Nephron progenitor cell (in vitro differentiated cells): ENCODE measurements at regions not wholly inside any gene's neighbourhood (a gene's known extent, or its start where the extent isn't known, plus 50 kb on each side); places are given as distances from the start of the nearest gene placed in this dataset.

ENCODE experiments used
- DNase-seq: peaks from one replicate; pipeline ENCODE4 v3.0.0; 2021
- H3K27ac Mint-ChIP-seq: 2 replicates; pipeline ENCODE4 v1.8.0; 2021; ENCODE audit warnings: mild to moderate bottlenecking, moderate library complexity, mixed read lengths
- H3K27me3 Mint-ChIP-seq: 2 replicates; pipeline ENCODE4 v1.8.0; 2021; ENCODE audit warnings: mild to moderate bottlenecking, low read depth, mixed read lengths; ENCODE audit not compliant: poor library complexity
- H3K36me3 Mint-ChIP-seq: 2 replicates; pipeline ENCODE4 v1.8.0; 2021; ENCODE audit warnings: low read depth, mixed read lengths
- H3K4me1 Mint-ChIP-seq: 2 replicates; pipeline ENCODE4 v1.8.0; 2021; ENCODE audit warnings: mixed read lengths
- H3K4me3 Mint-ChIP-seq: 2 replicates; pipeline ENCODE4 v1.8.0; 2021; ENCODE audit warnings: mild to moderate bottlenecking, moderate library complexity, mixed read lengths
- H3K9me3 Mint-ChIP-seq: 2 replicates; pipeline ENCODE4 v1.8.0; 2021; ENCODE audit warnings: mild to moderate bottlenecking, moderate library complexity, mixed read lengths
- CTCF ChIP-seq: fragments of 200-600 bp; sonication (generic); IDR thresholded peaks from 2 replicates; pipeline ENCODE4 v1.5.0; 2021; ENCODE audit warnings: antibody characterized with exemption

- H3K27ac Mint-ChIP-seq: no peak overlapping the region
Measured at GRCh38 chr5:57094753-57095683, 78.8 kb upstream of the GPBP1 start.

DNA sequence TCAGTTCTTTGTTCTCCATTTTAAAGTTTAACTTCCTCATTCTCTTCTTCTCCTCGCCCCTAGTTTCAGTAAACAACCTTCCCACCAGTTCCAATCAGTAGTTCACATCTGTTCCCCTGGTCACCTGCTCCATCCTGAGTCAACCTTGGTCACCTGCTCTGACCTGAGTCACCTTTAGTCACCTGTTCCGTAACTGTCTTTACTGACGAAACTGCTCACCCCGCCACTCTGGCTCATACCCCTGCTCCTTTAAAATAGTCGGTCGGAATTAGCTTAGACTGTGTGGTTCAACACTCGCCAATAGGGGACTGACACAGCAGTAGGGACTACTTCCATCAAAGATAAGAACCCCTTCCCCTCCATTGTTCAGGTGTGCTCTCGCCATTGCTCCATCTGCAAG is 76.3 kb upstream of the GPBP1 start:
- no peak for TF ChIP-seq CTCF
- Mint-ChIP-seq H3K4me3 (no peak overlapping the region), H3K27ac (no peak overlapping the region), H3K36me3 (no peaks in the 10 kb centered on the region), H3K27me3 (peaks cover 7% of the 10 kb centered on the region), H3K9me3 (peaks cover 22% of the 10 kb centered on the region), H3K4me1 (no peaks in the 10 kb centered on the region)
- DNase-seq: no peak

More at GRCh38 chr5:57094753-57095683, 78.8 kb upstream of the GPBP1 start:
- no peaks in the 10 kb centered on the region for H3K36me3 Mint-ChIP-seq
- peaks cover 2% of the 10 kb centered on the region for H3K27me3 Mint-ChIP-seq
- H3K9me3 Mint-ChIP-seq: peaks cover 19% of the 10 kb centered on the region
- H3K4me3 Mint-ChIP-seq: no peak overlapping the region
- no peak for TF ChIP-seq CTCF
- H3K4me1 Mint-ChIP-seq: no peaks in the 10 kb centered on the region
- no peak for DNase-seq

GRCh38 chr5:57102189-57102904 is 71.5 kb upstream of the GPBP1 start:
- Mint-ChIP-seq H3K4me1 (no peaks in the 10 kb centered on the region), H3K9me3 (peaks cover 22% of the 10 kb centered on the region), H3K27ac (no peak overlapping the region), H3K36me3 (no peaks in the 10 kb centered on the region), H3K27me3 (peaks cover 15% of the 10 kb centered on the region), H3K4me3 (no peak overlapping the region)
- no peak for DNase-seq
- no peak for TF ChIP-seq CTCF

- Mint-ChIP-seq H3K9me3 (peaks cover 16% of the 10 kb centered on the region), H3K27ac (no peak overlapping the region), H3K27me3 (peaks cover 16% of the 10 kb centered on the region), H3K36me3 (no peaks in the 10 kb centered on the region), H3K4me1 (no peaks in the 10 kb centered on the region), H3K4me3 (no peak overlapping the region)
- no peak for DNase-seq
- no peak for TF ChIP-seq CTCF
Measured at GRCh38 chr5:57102905-57103255, 71.0 kb upstream of the GPBP1 start.

- Mint-ChIP-seq H3K9me3 (peaks cover 12% of the 10 kb centered on the region), H3K27me3 (peaks cover 18% of the 10 kb centered on the region), H3K4me1 (no peaks in the 10 kb centered on the region), H3K27ac (no peak overlapping the region), H3K4me3 (no peak overlapping the region), H3K36me3 (no peaks in the 10 kb centered on the region)
- no peak for DNase-seq
- no peak for TF ChIP-seq CTCF
Measured at GRCh38 chr5:57103317-57103907, 70.4 kb upstream of the GPBP1 start.
